ENCODE measurements at regions not wholly inside any gene's neighbourhood (a gene's known extent, or its start where the extent isn't known, plus 50 kb on each side); places are given as distances from the start of the nearest gene placed in this dataset.

- no peak for DNase-seq
Measured at GRCh38 chr9:81156381-81156780, 533.0 kb downstream of the TLE1 start.

- DNase-seq: no peak
Measured at GRCh38 chr9:81150016-81150625, 539.2 kb downstream of the TLE1 start.

- no peak for DNase-seq
Measured at GRCh38 chr9:81146684-81147337, 542.5 kb downstream of the TLE1 start.

- no peak for DNase-seq
Measured at GRCh38 chr9:81146241-81146640, 543.1 kb downstream of the TLE1 start.

- no peak for DNase-seq
Measured at GRCh38 chr9:81145331-81145963, 543.9 kb downstream of the TLE1 start.

GRCh38 chr9:81141961-81142360 is 547.4 kb downstream of the TLE1 start:
- DNase-seq: no peak

GRCh38 chr9:81137976-81138568 is 551.3 kb downstream of the TLE1 start:
- DNase-seq: no peak

GRCh38 chr9:81132796-81133195 is 556.6 kb downstream of the TLE1 start:
- no peak for DNase-seq

GRCh38 chr9:81132318-81132717 is 557.0 kb downstream of the TLE1 start:
- DNase-seq: no peak

- DNase-seq: no peak
Measured at GRCh38 chr9:81128701-81129100, 560.6 kb downstream of the TLE1 start.

GRCh38 chr9:81125446-81126092 is 563.8 kb downstream of the TLE1 start:
- DNase-seq: no peak

- no peak for DNase-seq
Measured at GRCh38 chr9:81123526-81123925, 565.8 kb downstream of the TLE1 start.

GRCh38 chr9:81122749-81123148 is 566.6 kb downstream of the TLE1 start:
- DNase-seq: no peak

- no peak for DNase-seq
Measured at GRCh38 chr9:81119591-81119990, 569.8 kb downstream of the TLE1 start.

- no peak for DNase-seq
Measured at GRCh38 chr9:81118416-81118815, 570.9 kb downstream of the TLE1 start.

GRCh38 chr9:81116340-81117137 is 572.8 kb downstream of the TLE1 start:
- DNase-seq: no peak

GRCh38 chr9:81113453-81114124 is 575.8 kb downstream of the TLE1 start:
- peak; percentile 60 for DNase-seq

- no peak for DNase-seq
Measured at GRCh38 chr9:81112627-81113452, 576.5 kb downstream of the TLE1 start.

GRCh38 chr9:81108821-81109220 is 580.5 kb downstream of the TLE1 start:
- DNase-seq: no peak

- no peak for DNase-seq
Measured at GRCh38 chr9:81108391-81108790, 581.0 kb downstream of the TLE1 start.
